CD4-positive, alpha-beta T cell treated with Interleukin-4 for 4 hours (primary cell): ENCODE measurements at regions not wholly inside any gene's neighbourhood (a gene's known extent, or its start where the extent isn't known, plus 50 kb on each side); places are given as distances from the start of the nearest gene placed in this dataset.
"Not testable (repeated sequence)": the region's sequence is repeated elsewhere in the genome, so short reads cannot be mapped to it uniquely, and the experiment has no call there.

Source experiments
- DNase-seq: peaks from one replicate; pipeline ENCODE4 v3.0.0-alpha.2; 2020

- DNase-seq, result no peak
These were observed 75.1 kb downstream of the HAUS1 start for GRCh38 chr18:46179306-46179705.

DNA sequence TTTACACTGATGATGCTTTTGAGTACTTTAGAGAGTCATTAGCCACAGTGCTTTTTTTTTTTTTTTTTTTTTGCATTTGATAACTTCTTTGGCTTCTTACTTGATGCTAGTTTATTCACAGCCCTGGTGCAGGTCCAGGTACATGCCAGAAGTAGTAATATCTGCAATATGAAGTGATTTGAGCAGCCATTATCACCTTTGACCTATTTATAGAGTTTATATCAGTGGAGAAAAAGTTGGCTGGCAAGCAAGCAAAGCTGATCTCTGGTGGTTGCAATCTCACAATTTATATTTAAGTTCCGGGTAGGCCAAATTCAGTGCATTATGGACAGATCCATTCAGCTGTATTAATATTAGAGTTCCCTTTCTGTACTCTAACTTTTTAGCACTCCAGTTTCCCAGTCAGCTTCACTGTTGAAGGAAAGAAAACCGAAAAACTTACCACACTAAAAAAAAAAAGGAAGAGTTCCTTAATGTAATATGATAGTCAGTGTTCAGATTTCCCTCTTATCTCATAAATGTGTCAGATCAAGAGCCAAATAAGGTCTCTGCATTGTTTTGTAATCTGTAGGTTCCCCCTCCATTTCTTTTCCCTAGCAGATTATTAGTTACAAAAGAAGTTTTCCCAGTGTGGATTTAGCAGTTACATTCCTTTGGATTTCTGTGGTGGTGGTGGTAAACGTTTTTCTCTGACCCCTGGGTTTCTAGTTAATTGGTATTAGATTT lies 78.6 kb downstream of the HAUS1 start:
- DNase-seq, result no peak

GRCh38 chr18:46184296-46184695 lies 80.1 kb downstream of the HAUS1 start:
- not testable (repeated sequence) for DNase-seq

- no peak for DNase-seq
These were observed 80.5 kb downstream of the HAUS1 start for GRCh38 chr18:46184727-46185126.

GRCh38 chr18:46190667-46191066 lies 86.5 kb downstream of the HAUS1 start:
- no peak for DNase-seq

GRCh38 chr18:46196627-46197243 lies 92.5 kb downstream of the HAUS1 start:
- no peak for DNase-seq

DNA sequence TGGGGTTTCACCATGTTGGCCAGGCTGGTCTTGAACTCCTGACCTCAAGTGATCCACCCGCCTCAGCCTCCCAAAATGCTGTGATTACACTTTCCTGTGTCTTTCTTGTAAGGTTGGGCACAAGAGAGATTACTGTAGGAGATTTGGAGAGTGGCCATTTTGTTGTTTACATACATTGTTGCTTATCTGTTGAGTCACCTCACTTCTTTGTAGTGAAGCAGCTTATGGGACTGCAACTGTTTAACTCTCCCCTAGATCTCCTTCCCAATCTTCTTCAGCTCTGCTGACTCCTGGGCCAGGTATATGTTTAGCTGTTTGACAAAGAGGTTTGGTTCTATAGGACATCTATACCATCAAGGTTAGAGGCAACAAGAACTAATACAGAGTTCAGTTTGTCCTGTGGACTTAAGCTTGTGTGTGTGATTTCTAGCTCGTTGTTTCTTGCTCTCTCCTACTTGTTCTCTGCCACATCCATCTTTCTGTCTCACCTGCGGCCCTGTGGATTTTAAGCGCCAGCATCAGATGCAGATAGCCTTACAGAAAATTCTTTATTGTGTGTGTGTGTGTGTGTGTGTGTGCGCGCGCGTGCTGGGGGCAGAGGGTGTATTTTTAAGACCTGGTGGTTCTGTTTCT lies 95.4 kb downstream of the HAUS1 start:
- DNase-seq, result peak; percentile 45

DNA sequence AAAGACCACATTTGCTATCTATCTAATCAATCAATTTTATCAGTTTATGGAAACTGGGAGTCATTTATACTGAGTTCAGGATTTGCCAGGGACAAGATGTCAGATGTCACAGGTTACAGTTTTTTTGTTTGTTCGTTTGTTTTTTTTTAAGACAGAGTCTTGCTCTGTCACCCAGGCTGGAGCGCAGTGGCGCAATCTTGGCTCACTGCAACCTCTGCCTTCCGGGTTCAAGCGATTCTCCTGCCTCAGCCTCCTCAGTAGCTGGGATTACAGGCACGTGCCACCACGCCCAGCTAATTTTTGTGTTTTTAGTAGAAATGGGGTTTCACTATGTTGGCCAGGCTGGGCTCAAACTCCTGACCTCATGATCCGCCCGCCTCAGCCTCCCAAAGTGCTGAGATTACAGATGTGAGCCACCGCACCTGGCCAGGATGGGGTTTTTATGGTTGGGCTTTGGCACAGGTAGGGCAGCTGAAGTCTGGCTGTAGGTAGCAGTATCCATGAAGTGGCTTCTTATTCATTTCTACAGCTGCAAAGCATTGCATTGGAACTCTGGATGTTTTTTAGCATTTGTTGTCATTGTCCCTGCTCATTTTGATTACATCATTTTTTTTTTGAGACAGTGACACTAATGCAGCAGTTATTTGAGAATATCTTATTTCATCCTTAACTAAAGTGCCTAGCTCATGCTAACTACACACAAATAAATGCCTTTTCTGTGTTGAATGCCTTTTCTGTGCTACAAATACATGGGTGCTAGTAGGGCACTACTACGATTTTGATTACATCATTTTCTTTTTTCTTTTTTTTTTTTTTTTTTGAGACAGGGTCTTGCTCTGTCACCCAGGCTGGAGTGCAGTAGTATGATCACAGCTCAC lies 96.2 kb downstream of the HAUS1 start:
- DNase-seq, result not testable (repeated sequence)

GRCh38 chr18:46204143-46204542 lies 100.0 kb downstream of the HAUS1 start:
- no peak for DNase-seq

DNA sequence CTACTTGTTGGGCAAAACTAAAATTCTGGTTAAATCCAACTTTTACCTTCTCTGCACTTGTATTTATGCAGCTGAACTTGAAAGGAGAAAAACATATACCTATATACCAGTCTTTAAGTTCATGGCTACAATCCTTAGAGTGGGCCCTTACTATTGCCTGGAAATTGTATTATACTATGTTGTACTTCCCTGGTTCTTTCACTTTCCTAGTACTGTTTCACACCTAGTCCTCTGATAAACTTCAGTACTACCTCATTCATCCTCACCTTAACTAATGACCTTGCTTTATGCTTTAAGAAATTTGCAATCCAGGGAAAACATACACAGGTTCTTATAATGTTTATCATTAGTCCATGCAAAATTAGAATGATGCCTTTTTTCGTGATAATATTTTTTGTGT lies 103.8 kb downstream of the HAUS1 start:
- DNase-seq, result no peak

DNA sequence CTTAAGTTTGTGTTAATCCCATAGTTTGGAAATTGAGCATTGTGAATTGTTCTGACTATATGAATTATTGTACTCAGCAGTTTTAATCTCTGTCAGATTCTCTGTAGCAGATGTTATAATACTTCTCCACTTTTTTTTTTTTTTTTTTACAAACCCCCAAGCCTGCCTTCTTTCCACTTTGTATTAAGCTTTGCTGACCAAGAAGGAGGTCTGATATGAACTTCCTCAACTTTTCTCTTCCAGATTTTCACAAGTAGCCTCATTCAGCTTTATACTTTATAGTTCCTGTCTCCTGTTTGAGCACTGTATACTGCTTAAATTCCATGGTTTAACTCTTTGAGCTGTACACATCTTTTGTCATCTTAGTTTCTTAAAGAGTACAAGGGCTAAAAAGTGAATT lies 105.0 kb downstream of the HAUS1 start:
- no peak for DNase-seq

- peak; percentile 53 for DNase-seq
These were observed 107.6 kb downstream of the HAUS1 start for GRCh38 chr18:46211816-46212215.

- DNase-seq, result no peak
These were observed 108.2 kb downstream of the HAUS1 start for GRCh38 chr18:46212398-46212797.

GRCh38 chr18:46213295-46213694 lies 109.1 kb downstream of the HAUS1 start:
- peak; percentile 59 for DNase-seq

DNA sequence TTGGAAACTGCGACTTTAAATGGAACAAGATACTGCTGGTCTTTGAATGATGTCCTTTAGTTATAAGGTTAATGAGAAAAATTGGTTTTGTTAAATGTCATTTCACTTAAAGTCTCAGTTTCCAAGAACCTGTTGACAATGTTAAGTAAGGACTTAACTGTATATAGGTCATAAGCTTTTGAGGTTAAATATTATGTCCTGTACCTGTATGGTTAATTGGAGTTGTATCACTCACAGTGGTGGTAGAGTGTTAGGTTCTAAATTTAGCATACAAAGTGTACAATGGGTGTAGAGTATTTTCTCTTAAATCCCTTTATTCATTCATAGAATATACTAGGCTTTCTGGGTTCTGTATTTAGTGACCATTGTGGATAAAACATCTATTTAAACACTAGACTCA lies 110.2 kb downstream of the HAUS1 start:
- DNase-seq, result no peak

GRCh38 chr18:46215902-46216723 lies 111.9 kb downstream of the HAUS1 start:
- no peak for DNase-seq

GRCh38 chr18:46220116-46220515 lies 115.9 kb downstream of the HAUS1 start:
- no peak for DNase-seq

DNA sequence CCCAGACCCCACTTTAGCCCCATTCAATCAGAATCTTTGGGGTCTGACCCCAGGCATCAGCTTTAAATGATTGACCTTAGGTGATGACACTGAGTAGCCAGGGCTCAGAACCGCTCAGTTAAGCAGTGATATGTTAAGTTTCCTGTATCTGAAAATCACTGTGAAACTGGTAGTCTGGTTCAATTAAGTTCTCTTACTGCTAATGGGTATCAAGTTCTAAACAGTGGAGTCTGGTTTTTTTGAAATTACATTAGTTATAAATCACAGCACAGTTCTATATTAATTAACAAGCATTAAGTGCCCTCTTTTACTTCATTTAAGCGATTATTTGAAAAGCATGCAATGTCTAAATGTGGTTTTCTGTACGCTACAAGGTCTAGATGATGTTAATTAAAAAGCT lies 117.9 kb downstream of the HAUS1 start:
- DNase-seq, result no peak

GRCh38 chr18:46222710-46223360 lies 118.7 kb downstream of the HAUS1 start:
- DNase-seq, result peak; percentile 10

DNA sequence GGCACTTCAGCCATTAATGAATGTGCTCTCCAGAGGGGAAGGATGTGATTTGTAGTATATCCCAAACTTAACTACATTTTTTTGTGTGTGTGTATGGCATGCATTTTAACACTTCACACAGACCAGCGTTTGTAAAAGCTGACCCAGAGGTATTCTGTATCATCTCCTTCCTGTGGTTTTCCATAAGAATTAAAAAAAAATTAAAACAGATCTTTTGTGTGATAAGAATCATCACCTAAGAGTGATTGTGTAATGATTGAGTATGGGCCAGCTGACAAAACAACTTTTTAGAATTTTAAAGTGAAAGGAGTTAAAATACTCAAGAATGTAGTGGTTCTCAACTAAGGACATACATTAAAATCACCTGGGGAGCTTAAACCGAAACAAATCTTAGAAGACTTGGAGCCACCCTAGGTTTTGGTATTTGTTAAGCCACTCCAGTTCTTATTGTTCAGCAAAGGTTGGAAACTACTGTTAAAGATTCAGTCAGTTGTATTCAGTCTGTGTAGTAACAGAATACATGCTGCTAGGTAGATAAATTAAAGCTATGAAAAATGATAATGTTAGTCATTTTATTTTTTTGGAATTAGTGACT lies 120.1 kb downstream of the HAUS1 start:
- DNase-seq, result peak; percentile 64

DNA sequence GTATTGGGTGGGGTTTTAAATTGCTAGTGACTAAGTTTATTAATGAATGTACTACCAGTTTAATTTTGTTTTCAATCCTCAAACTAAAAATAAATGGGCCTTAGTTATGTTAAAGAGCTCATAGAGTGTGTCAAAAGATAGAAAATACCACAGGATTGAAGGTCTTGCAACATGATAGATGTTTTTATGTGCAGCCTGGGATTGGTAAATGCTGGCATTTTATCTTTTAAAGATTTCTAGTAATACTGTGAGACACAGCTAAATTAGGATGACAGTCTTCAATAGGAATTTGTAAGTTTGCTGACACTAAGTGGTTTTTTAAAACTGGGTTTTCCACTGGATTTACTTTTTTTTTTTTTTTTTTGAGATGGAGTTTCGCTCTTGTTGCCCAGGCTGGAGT lies 122.3 kb downstream of the HAUS1 start:
- no peak for DNase-seq
